HFFc6 (cell line): ENCODE measurements at regions not wholly inside any gene's neighbourhood (a gene's known extent, or its start where the extent isn't known, plus 50 kb on each side); places are given as distances from the start of the nearest gene placed in this dataset.

Source experiments
- DNase-seq: peaks from one replicate; pipeline ENCODE4 v3.0.0-alpha.2; 2018
- H3K27ac Mint-ChIP-seq: 2 replicates; pipeline ENCODE4 v1.8.0; 2020; ENCODE audit warnings: mild to moderate bottlenecking, mixed read lengths
- H3K27me3 Mint-ChIP-seq: 2 replicates; pipeline ENCODE4 v1.8.0; 2021; ENCODE audit warnings: mild to moderate bottlenecking, moderate library complexity, mixed read lengths; ENCODE audit not compliant: insufficient read depth
- H3K36me3 Mint-ChIP-seq: 2 replicates; pipeline ENCODE4 v1.8.0; 2021; ENCODE audit warnings: low read depth, mixed read lengths
- H3K4me1 Mint-ChIP-seq: 2 replicates; pipeline ENCODE4 v1.8.0; 2020; ENCODE audit warnings: low read depth, mixed read lengths
- H3K4me3 Mint-ChIP-seq: 2 replicates; pipeline ENCODE4 v1.8.0; 2020; ENCODE audit warnings: mild to moderate bottlenecking, moderate library complexity, mixed read lengths
- H3K9me3 Mint-ChIP-seq: 2 replicates; pipeline ENCODE4 v1.8.0; 2020; ENCODE audit warnings: mild to moderate bottlenecking, mixed read lengths
- CTCF ChIP-seq: fragments of 200-600 bp; sonication (generic); IDR thresholded peaks from 2 replicates; pipeline ENCODE4 v1.5.0; 2021; ENCODE audit warnings: antibody characterized with exemption, mild to moderate bottlenecking

GRCh38 chr10:131019696-131020095 is 291.8 kb downstream of the TCERG1L start:
- no peak overlapping the region for H3K4me3 Mint-ChIP-seq
- H3K36me3 Mint-ChIP-seq: peaks cover 6% of the 10 kb centered on the region; the same call in 1 of the 2 replicates
- no peak for DNase-seq
- no peak for TF ChIP-seq CTCF
- H3K4me1 Mint-ChIP-seq: no peaks in the 10 kb centered on the region
- H3K9me3 Mint-ChIP-seq: peaks cover 71% of the 10 kb centered on the region
- H3K27ac Mint-ChIP-seq: no peak overlapping the region
- H3K27me3 Mint-ChIP-seq: no peaks in the 10 kb centered on the region; the same call in 1 of the 2 replicates

- TF ChIP-seq CTCF: no peak
- H3K36me3 Mint-ChIP-seq: peaks cover 6% of the 10 kb centered on the region; the same call in 1 of the 2 replicates
- H3K27me3 Mint-ChIP-seq: no peaks in the 10 kb centered on the region; the same call in 1 of the 2 replicates
- peaks cover 70% of the 10 kb centered on the region for H3K9me3 Mint-ChIP-seq
- DNase-seq: no peak
- H3K4me3 Mint-ChIP-seq: no peak overlapping the region
- H3K4me1 Mint-ChIP-seq: no peaks in the 10 kb centered on the region
- no peak overlapping the region for H3K27ac Mint-ChIP-seq
These were observed 290.7 kb downstream of the TCERG1L start for GRCh38 chr10:131020775-131021174.

- peaks cover 70% of the 10 kb centered on the region for H3K9me3 Mint-ChIP-seq
- no peak overlapping the region for H3K27ac Mint-ChIP-seq
- no peaks in the 10 kb centered on the region for H3K4me1 Mint-ChIP-seq
- no peak for TF ChIP-seq CTCF
- H3K4me3 Mint-ChIP-seq: no peak overlapping the region
- no peaks in the 10 kb centered on the region; the same call in 1 of the 2 replicates for H3K27me3 Mint-ChIP-seq
- H3K36me3 Mint-ChIP-seq: peaks cover 6% of the 10 kb centered on the region; the same call in 1 of the 2 replicates
- no peak for DNase-seq
These were observed 290.1 kb downstream of the TCERG1L start for GRCh38 chr10:131021246-131021895.

GRCh38 chr10:131021969-131022368 is 289.6 kb downstream of the TCERG1L start:
- DNase-seq: no peak
- H3K4me3 Mint-ChIP-seq: no peak overlapping the region
- no peak for TF ChIP-seq CTCF
- no peaks in the 10 kb centered on the region; the same call in 1 of the 2 replicates for H3K27me3 Mint-ChIP-seq
- H3K27ac Mint-ChIP-seq: no peak overlapping the region
- H3K4me1 Mint-ChIP-seq: no peaks in the 10 kb centered on the region
- H3K36me3 Mint-ChIP-seq: peaks cover 6% of the 10 kb centered on the region; the same call in 1 of the 2 replicates
- H3K9me3 Mint-ChIP-seq: peaks cover 73% of the 10 kb centered on the region

- H3K36me3 Mint-ChIP-seq: peaks cover 6% of the 10 kb centered on the region; the same call in 1 of the 2 replicates
- TF ChIP-seq CTCF: no peak
- H3K9me3 Mint-ChIP-seq: peaks cover 69% of the 10 kb centered on the region
- no peak overlapping the region for H3K4me3 Mint-ChIP-seq
- DNase-seq: no peak
- H3K4me1 Mint-ChIP-seq: no peaks in the 10 kb centered on the region
- no peaks in the 10 kb centered on the region; the same call in 1 of the 2 replicates for H3K27me3 Mint-ChIP-seq
- H3K27ac Mint-ChIP-seq: no peak overlapping the region
These were observed 289.2 kb downstream of the TCERG1L start for GRCh38 chr10:131022369-131022768.
